ENCODE measurements at regions not wholly inside any gene's neighbourhood (a gene's known extent, or its start where the extent isn't known, plus 50 kb on each side); places are given as distances from the start of the nearest gene placed in this dataset.
"Not testable (repeated sequence)": the region's sequence is repeated elsewhere in the genome, so short reads cannot be mapped to it uniquely, and the experiment has no call there.

GRCh38 chr13:59300355-59301173, 863.2 kb downstream of the DIAPH3 start:
- no peak for DNase-seq (ENCODE audit: low read depth)

- DNase-seq (ENCODE audit: low read depth) = no peak
These were observed 862.6 kb downstream of the DIAPH3 start for GRCh38 chr13:59301174-59301567.

- DNase-seq (ENCODE audit: low read depth) = peak; percentile 58
These were observed 860.3 kb downstream of the DIAPH3 start for GRCh38 chr13:59303433-59303832.

- DNase-seq (ENCODE audit: low read depth) = no peak
These were observed 859.1 kb downstream of the DIAPH3 start for GRCh38 chr13:59304596-59304995.

GRCh38 chr13:59305896-59306295, 857.8 kb downstream of the DIAPH3 start:
- no peak for DNase-seq (ENCODE audit: low read depth)

- DNase-seq (ENCODE audit: low read depth) = no peak
These were observed 851.0 kb downstream of the DIAPH3 start for GRCh38 chr13:59312776-59313175.

- DNase-seq (ENCODE audit: low read depth) = peak; percentile 67
These were observed 845.3 kb downstream of the DIAPH3 start for GRCh38 chr13:59318320-59318930.

- no peak for DNase-seq (ENCODE audit: low read depth)
These were observed 844.5 kb downstream of the DIAPH3 start for GRCh38 chr13:59319276-59319675.

- DNase-seq (ENCODE audit: low read depth) = no peak
These were observed 843.7 kb downstream of the DIAPH3 start for GRCh38 chr13:59320021-59320420.

GRCh38 chr13:59324401-59324800, 839.3 kb downstream of the DIAPH3 start:
- DNase-seq (ENCODE audit: low read depth) = not testable (repeated sequence)

- no peak for DNase-seq (ENCODE audit: low read depth)
These were observed 837.0 kb downstream of the DIAPH3 start for GRCh38 chr13:59326717-59327116.

GRCh38 chr13:59330764-59331163, 833.0 kb downstream of the DIAPH3 start:
- no peak for DNase-seq (ENCODE audit: low read depth)

- DNase-seq (ENCODE audit: low read depth) = no peak
These were observed 830.8 kb downstream of the DIAPH3 start for GRCh38 chr13:59332966-59333365.

GRCh38 chr13:59337070-59337469, 826.7 kb downstream of the DIAPH3 start:
- DNase-seq (ENCODE audit: low read depth) = no peak

- no peak for DNase-seq (ENCODE audit: low read depth)
These were observed 823.6 kb downstream of the DIAPH3 start for GRCh38 chr13:59340151-59340550.

- DNase-seq (ENCODE audit: low read depth) = no peak
These were observed 823.1 kb downstream of the DIAPH3 start for GRCh38 chr13:59340581-59340980.

GRCh38 chr13:59342400-59342799, 821.3 kb downstream of the DIAPH3 start:
- no peak for DNase-seq (ENCODE audit: low read depth)

- no peak for DNase-seq (ENCODE audit: low read depth)
These were observed 820.6 kb downstream of the DIAPH3 start for GRCh38 chr13:59343132-59343531.

- DNase-seq (ENCODE audit: low read depth) = peak; percentile 4
These were observed 819.5 kb downstream of the DIAPH3 start for GRCh38 chr13:59343993-59344822.

GRCh38 chr13:59345311-59345710, 818.4 kb downstream of the DIAPH3 start:
- no peak for DNase-seq (ENCODE audit: low read depth)

GRCh38 chr13:59346999-59347723, 816.6 kb downstream of the DIAPH3 start:
- peak; percentile 7 for DNase-seq (ENCODE audit: low read depth)

- DNase-seq (ENCODE audit: low read depth) = no peak
These were observed 815.1 kb downstream of the DIAPH3 start for GRCh38 chr13:59348617-59349016.
